GM12878 (cell line): ENCODE measurements at regions not wholly inside any gene's neighbourhood (a gene's known extent, or its start where the extent isn't known, plus 50 kb on each side); places are given as distances from the start of the nearest gene placed in this dataset.

Experiments
- ATF7 ChIP-seq: fragments of 450-650 bp; IDR thresholded peaks from 2 replicates; pipeline ENCODE4 v1.6.1; 2016; ENCODE audit warnings: low read depth, mild to moderate bottlenecking
- BCL3 ChIP-seq: IDR thresholded peaks from 2 replicates; pipeline ENCODE4 v1.6.1; 2011; ENCODE audit warnings: borderline replicate concordance, low read depth, mild to moderate bottlenecking, moderate library complexity, low read length; ENCODE audit not compliant: insufficient read depth, poor library complexity, severe bottlenecking
- BRCA1 ChIP-seq: IDR thresholded peaks from 2 replicates; pipeline ENCODE4 v1.6.1; 2011; ENCODE audit warnings: low read depth, low read length, improper control_type of control experiment
- CBX5 ChIP-seq: sonication (generic); IDR thresholded peaks from 2 replicates; pipeline ENCODE4 v1.6.1; 2016; ENCODE audit warnings: low read depth, moderate library complexity, mild to moderate bottlenecking, inconsistent platforms
- CEBPZ ChIP-seq: fragments of 150-350 bp; IDR thresholded peaks from 2 replicates; pipeline ENCODE4 v1.6.1; 2016; ENCODE audit warnings: low read depth, low read length
- CREB1 ChIP-seq: IDR thresholded peaks from 2 replicates; pipeline ENCODE4 v1.6.1; 2012; ENCODE audit warnings: low read depth, mild to moderate bottlenecking, inconsistent platforms
- EED ChIP-seq: sonication (generic); IDR thresholded peaks from 2 replicates; pipeline ENCODE4 v1.6.1; 2016; ENCODE audit warnings: antibody characterized with exemption, low read depth
- EGR1 ChIP-seq, 2 experiments: IDR thresholded peaks; 1 replicate in 1 of 2; 2 replicates in 1 of 2; pipeline ENCODE4 v1.6.1; 2011 to 2012; ENCODE audit warnings: low read depth in 2 of 2, low read length in 2 of 2, borderline replicate concordance in 1 of 2, mild to moderate bottlenecking in 1 of 2, moderate library complexity in 1 of 2
- ESRRA ChIP-seq: IDR thresholded peaks from 2 replicates; pipeline ENCODE4 v1.6.1; 2012; ENCODE audit warnings: mild to moderate bottlenecking, low read length, improper control_type of control experiment
- FOS ChIP-seq: IDR thresholded peaks from 3 replicates; pipeline ENCODE4 v1.6.1; 2011; ENCODE audit warnings: borderline replicate concordance; ENCODE audit not compliant: insufficient read length; ENCODE audit errors: extremely low read depth
- FOXK2 ChIP-seq: fragments of 450-650 bp; IDR thresholded peaks from 2 replicates; pipeline ENCODE4 v1.6.1; 2017; ENCODE audit warnings: mild to moderate bottlenecking, moderate library complexity
- GABPA ChIP-seq: IDR thresholded peaks from 2 replicates; pipeline ENCODE4 v1.6.1; 2014; ENCODE audit warnings: antibody characterized with exemption, low read depth, mild to moderate bottlenecking, inconsistent platforms
- HCFC1 ChIP-seq: fragments of 150-350 bp; IDR thresholded peaks from 2 replicates; pipeline ENCODE4 v1.6.1; 2014; ENCODE audit warnings: low read length
- HDGF ChIP-seq: fragments of 450-650 bp; IDR thresholded peaks from 2 replicates; pipeline ENCODE4 v1.6.1; 2016; ENCODE audit warnings: antibody characterized with exemption
- MLLT1 ChIP-seq: fragments of 450-650 bp; IDR thresholded peaks from 2 replicates; pipeline ENCODE4 v1.6.1; 2016; ENCODE audit warnings: mild to moderate bottlenecking
- MTA2 ChIP-seq: fragments of 450-650 bp; IDR thresholded peaks from 2 replicates; pipeline ENCODE4 v1.6.1; 2016; ENCODE audit warnings: low read depth, mild to moderate bottlenecking, moderate library complexity
- MTA3 ChIP-seq: IDR thresholded peaks from 2 replicates; pipeline ENCODE4 v1.6.1; 2012; ENCODE audit warnings: low read length, inconsistent platforms, borderline replicate concordance
- MYC ChIP-seq: IDR thresholded peaks from 2 replicates; pipeline ENCODE4 v1.6.1; 2011; ENCODE audit warnings: mild to moderate bottlenecking, low read length, moderate library complexity, inconsistent platforms; ENCODE audit not compliant: insufficient read depth, insufficient replicate concordance, insufficient read length, severe bottlenecking
- NFXL1 ChIP-seq: fragments of 450-650 bp; IDR thresholded peaks from 2 replicates; pipeline ENCODE4 v1.6.1; 2017; ENCODE audit warnings: antibody characterized with exemption, mild to moderate bottlenecking, borderline replicate concordance
- POU2F2 ChIP-seq: IDR thresholded peaks from 3 replicates; pipeline ENCODE4 v1.6.1; 2011; ENCODE audit warnings: low read depth, mild to moderate bottlenecking, low read length, borderline replicate concordance
- SP1 ChIP-seq: IDR thresholded peaks from one replicate; pipeline ENCODE4 v1.6.1; 2011; ENCODE audit warnings: low read depth, low read length
- USF1 ChIP-seq: IDR thresholded peaks from 2 replicates; pipeline ENCODE4 v1.6.1; 2011; ENCODE audit warnings: borderline replicate concordance, low read depth, mild to moderate bottlenecking, moderate library complexity, mixed read lengths, low read length; ENCODE audit not compliant: insufficient read depth; ENCODE audit errors: extremely low read length
- ZNF384 ChIP-seq: IDR thresholded peaks from 2 replicates; pipeline ENCODE4 v1.6.1; 2012; ENCODE audit warnings: low read depth, mild to moderate bottlenecking, low read length, improper control_type of control experiment, borderline replicate concordance
- ZZZ3 ChIP-seq: IDR thresholded peaks from 2 replicates; pipeline ENCODE4 v1.6.1; 2011; ENCODE audit warnings: low read depth; ENCODE audit not compliant: control insufficient read depth, insufficient read length

GRCh38 chr14:106850913-106851825 lies 1324.8 kb downstream of the TMEM121 start (continued):
- no peak for TF ChIP-seq HDGF
- TF ChIP-seq ZNF384, result no peak
- TF ChIP-seq MLLT1, result no peak
- TF ChIP-seq HCFC1, result no peak
- no peak for TF ChIP-seq EGR1 (IDR thresholded peaks at IDR 0.05; ENCODE audit: borderline replicate concordance in 1 of 2, low read depth in 2 of 2, low read length in 2 of 2)
- TF ChIP-seq ATF7, result no peak
- no peak for TF ChIP-seq SP1
- no peak; the same call in 1 of the 2 replicates for TF ChIP-seq EED
- TF ChIP-seq BRCA1, result no peak
- TF ChIP-seq FOS, result no peak
- TF ChIP-seq USF1, result no peak
- TF ChIP-seq GABPA, result no peak
- no peak for TF ChIP-seq ZZZ3
- TF ChIP-seq MYC, result no peak
- no peak for TF ChIP-seq BCL3
- 0 out of 2 replicates have a peak, but pooled peaks have one; percentile 4 for TF ChIP-seq CREB1
- TF ChIP-seq NFXL1, result no peak
- peak; percentile 94 for TF ChIP-seq POU2F2
- no peak for TF ChIP-seq CBX5
- TF ChIP-seq MTA2, result no peak
- no peak for TF ChIP-seq CEBPZ
- no peak for TF ChIP-seq MTA3
- no peak for TF ChIP-seq ESRRA
- no peak for TF ChIP-seq FOXK2
